SU-DHL-6 (cell line): ENCODE measurements at regions not wholly inside any gene's neighbourhood (a gene's known extent, or its start where the extent isn't known, plus 50 kb on each side); places are given as distances from the start of the nearest gene placed in this dataset.

ENCODE experiments used
- EZH2phosphoT487 ChIP-seq: fragments of 200-600 bp; sonication (generic), shearing (Covaris generic); conservative IDR thresholded peaks from 2 replicates; pipeline ENCODE4 v1.6.1; 2018; ENCODE audit warnings: mild to moderate bottlenecking, antibody characterized with exemption, low read length, moderate library complexity, mixed read lengths
- TF ChIP-seq, protein P1 (sequence below): fragments of 200-600 bp; sonication (generic); IDR thresholded peaks from one replicate; pipeline ENCODE4 v1.5.1; 2017; ENCODE audit warnings: antibody characterized with exemption, mild to moderate bottlenecking, low read length, moderate library complexity; ENCODE audit not compliant: insufficient read depth, poor library complexity, severe bottlenecking

DNA sequence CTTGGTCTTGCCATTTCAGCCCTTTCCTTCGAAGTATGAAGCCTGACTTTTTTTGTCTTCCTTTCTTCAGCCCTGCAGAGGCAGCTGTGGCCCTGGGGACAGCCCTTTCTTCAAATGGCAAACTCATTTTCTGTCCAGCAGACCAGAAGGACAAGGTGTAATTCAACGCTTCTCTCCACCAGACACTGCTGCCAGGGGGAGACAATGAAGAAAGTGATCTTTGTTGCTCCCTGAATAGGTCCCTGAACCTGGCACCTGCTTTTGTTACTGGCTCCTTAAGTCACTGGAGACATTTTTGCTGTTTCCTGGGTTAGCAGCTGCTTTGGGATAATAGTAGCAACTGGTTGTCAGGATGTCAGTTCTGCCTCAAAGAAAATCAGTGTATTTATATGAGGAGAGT is 50.8 kb upstream of the MACF1 start:
- TF ChIP-seq, protein P1, sequence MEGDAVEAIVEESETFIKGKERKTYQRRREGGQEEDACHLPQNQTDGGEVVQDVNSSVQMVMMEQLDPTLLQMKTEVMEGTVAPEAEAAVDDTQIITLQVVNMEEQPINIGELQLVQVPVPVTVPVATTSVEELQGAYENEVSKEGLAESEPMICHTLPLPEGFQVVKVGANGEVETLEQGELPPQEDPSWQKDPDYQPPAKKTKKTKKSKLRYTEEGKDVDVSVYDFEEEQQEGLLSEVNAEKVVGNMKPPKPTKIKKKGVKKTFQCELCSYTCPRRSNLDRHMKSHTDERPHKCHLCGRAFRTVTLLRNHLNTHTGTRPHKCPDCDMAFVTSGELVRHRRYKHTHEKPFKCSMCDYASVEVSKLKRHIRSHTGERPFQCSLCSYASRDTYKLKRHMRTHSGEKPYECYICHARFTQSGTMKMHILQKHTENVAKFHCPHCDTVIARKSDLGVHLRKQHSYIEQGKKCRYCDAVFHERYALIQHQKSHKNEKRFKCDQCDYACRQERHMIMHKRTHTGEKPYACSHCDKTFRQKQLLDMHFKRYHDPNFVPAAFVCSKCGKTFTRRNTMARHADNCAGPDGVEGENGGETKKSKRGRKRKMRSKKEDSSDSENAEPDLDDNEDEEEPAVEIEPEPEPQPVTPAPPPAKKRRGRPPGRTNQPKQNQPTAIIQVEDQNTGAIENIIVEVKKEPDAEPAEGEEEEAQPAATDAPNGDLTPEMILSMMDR, result no peak
- no peak for TF ChIP-seq EZH2phosphoT487
